Neural crest cell (in vitro differentiated cells): ENCODE measurements at regions not wholly inside any gene's neighbourhood (a gene's known extent, or its start where the extent isn't known, plus 50 kb on each side); places are given as distances from the start of the nearest gene placed in this dataset.

Experiments used
- DNase-seq: peaks from one replicate; pipeline ENCODE4 v3.0.0; 2021; ENCODE audit warnings: low read depth, mixed read lengths, low spot score
- H3K27ac Mint-ChIP-seq: one replicate; pipeline ENCODE4 v1.8.0; 2021; ENCODE audit warnings: mild to moderate bottlenecking, mixed read lengths; ENCODE audit not compliant: unreplicated experiment
- H3K27me3 Mint-ChIP-seq: 2 replicates; pipeline ENCODE4 v1.8.0; 2021; ENCODE audit warnings: low read depth, mild to moderate bottlenecking, mixed read lengths
- H3K36me3 Mint-ChIP-seq: 2 replicates; pipeline ENCODE4 v1.8.0; 2021; ENCODE audit warnings: low read depth, mild to moderate bottlenecking, mixed read lengths
- H3K4me1 Mint-ChIP-seq: 2 replicates; pipeline ENCODE4 v1.8.0; 2021; ENCODE audit warnings: mixed read lengths
- H3K4me3 Mint-ChIP-seq: one replicate; pipeline ENCODE4 v1.8.0; 2021; ENCODE audit warnings: mild to moderate bottlenecking, mixed read lengths
- H3K9me3 Mint-ChIP-seq: 2 replicates; pipeline ENCODE4 v1.8.0; 2021; ENCODE audit warnings: mixed read lengths
- TF ChIP-seq, protein P1 (sequence below): fragments of 200-600 bp; sonication (generic); conservative IDR thresholded peaks from 2 replicates; pipeline ENCODE4 v1.5.0; 2021; ENCODE audit warnings: antibody characterized with exemption, mild to moderate bottlenecking

DNA sequence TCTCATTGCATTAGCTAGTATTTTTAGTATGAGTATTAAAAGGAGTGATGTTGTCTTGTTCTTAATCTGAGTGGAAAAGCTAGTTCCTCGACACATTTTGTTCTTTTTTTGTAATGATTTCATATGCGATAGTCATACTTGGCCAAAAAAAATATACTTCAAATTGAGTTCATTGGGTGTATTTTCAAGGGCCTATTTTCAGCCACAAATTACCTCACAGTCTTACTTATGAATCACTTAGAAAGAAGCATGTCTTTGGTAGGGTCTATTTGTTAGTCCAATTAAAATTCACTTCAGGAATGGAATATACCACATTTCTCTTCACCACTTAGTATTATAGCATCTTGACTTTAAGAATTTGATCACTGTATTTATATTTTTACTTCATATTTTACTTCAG, 337.2 kb downstream of the CDH11 start:
- H3K27ac Mint-ChIP-seq: no peak overlapping the region
- no peak for DNase-seq
- no peaks in the 10 kb centered on the region for H3K9me3 Mint-ChIP-seq
- TF ChIP-seq, protein P1, sequence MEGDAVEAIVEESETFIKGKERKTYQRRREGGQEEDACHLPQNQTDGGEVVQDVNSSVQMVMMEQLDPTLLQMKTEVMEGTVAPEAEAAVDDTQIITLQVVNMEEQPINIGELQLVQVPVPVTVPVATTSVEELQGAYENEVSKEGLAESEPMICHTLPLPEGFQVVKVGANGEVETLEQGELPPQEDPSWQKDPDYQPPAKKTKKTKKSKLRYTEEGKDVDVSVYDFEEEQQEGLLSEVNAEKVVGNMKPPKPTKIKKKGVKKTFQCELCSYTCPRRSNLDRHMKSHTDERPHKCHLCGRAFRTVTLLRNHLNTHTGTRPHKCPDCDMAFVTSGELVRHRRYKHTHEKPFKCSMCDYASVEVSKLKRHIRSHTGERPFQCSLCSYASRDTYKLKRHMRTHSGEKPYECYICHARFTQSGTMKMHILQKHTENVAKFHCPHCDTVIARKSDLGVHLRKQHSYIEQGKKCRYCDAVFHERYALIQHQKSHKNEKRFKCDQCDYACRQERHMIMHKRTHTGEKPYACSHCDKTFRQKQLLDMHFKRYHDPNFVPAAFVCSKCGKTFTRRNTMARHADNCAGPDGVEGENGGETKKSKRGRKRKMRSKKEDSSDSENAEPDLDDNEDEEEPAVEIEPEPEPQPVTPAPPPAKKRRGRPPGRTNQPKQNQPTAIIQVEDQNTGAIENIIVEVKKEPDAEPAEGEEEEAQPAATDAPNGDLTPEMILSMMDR: no peak
- no peak overlapping the region for H3K4me3 Mint-ChIP-seq
- H3K36me3 Mint-ChIP-seq: no peaks in the 10 kb centered on the region
- no peaks in the 10 kb centered on the region for H3K27me3 Mint-ChIP-seq
- no peaks in the 10 kb centered on the region for H3K4me1 Mint-ChIP-seq

DNA sequence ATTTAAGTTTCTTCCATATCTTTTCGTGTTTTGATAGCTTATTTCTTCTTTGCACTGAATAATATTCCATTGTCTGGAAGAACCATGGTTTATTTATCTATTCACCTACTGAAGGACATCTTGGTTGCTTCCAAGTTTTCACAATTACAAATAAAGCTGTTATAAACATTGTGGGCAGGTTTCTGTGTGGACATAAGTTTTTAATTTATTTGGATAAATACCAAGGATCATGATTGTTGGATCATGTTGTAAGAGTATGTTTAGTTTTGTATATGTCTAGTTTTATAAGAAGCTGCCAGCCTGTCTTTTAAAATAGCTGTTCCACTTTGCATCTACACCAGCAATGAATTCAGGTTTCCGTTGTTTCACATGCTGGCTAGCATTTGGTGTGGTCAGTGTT, 339.4 kb downstream of the CDH11 start:
- TF ChIP-seq, protein P1: no peak
- Mint-ChIP-seq H3K4me1 (no peaks in the 10 kb centered on the region), H3K9me3 (no peaks in the 10 kb centered on the region), H3K4me3 (no peak overlapping the region), H3K27me3 (no peaks in the 10 kb centered on the region), H3K36me3 (no peaks in the 10 kb centered on the region), H3K27ac (no peak overlapping the region)
- DNase-seq: no peak

DNA sequence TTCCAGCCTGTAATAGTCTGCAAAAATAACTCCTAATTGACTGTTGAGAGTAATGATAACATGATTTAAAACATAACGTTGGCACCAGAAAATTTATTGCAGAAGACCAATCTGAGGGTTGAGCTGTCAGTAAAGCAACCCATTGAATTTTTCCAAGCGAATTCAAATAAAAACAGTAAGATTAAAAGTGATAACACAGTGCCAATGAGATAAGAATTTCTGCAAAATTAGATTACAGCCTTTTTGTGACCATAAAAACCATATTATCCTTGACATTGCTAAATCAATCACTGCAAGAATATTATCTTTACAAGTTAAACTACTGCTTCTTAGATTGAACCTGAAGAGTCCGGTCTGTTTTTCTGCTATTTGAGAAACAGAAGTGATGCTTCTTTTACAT, 341.4 kb downstream of the CDH11 start:
- Mint-ChIP-seq H3K27ac (no peak overlapping the region), H3K27me3 (no peaks in the 10 kb centered on the region), H3K4me3 (no peak overlapping the region), H3K4me1 (no peaks in the 10 kb centered on the region), H3K9me3 (no peaks in the 10 kb centered on the region), H3K36me3 (no peaks in the 10 kb centered on the region)
- DNase-seq: no peak
- TF ChIP-seq, protein P1: no peak

- H3K27ac Mint-ChIP-seq: no peak overlapping the region
- TF ChIP-seq, protein P1: no peak
- H3K4me3 Mint-ChIP-seq: no peak overlapping the region
- no peaks in the 10 kb centered on the region for H3K27me3 Mint-ChIP-seq
- DNase-seq: no peak
- H3K9me3 Mint-ChIP-seq: no peaks in the 10 kb centered on the region
- H3K4me1 Mint-ChIP-seq: no peaks in the 10 kb centered on the region
- H3K36me3 Mint-ChIP-seq: no peaks in the 10 kb centered on the region
Measured at GRCh38 chr16:64778777-64779176, 343.1 kb downstream of the CDH11 start.

- Mint-ChIP-seq H3K9me3 (no peaks in the 10 kb centered on the region), H3K27ac (no peak overlapping the region), H3K4me1 (no peaks in the 10 kb centered on the region), H3K4me3 (no peak overlapping the region), H3K27me3 (no peaks in the 10 kb centered on the region), H3K36me3 (no peaks in the 10 kb centered on the region)
- TF ChIP-seq, protein P1: no peak
- DNase-seq: no peak
Measured at GRCh38 chr16:64773638-64774037, 348.2 kb downstream of the CDH11 start.

DNA sequence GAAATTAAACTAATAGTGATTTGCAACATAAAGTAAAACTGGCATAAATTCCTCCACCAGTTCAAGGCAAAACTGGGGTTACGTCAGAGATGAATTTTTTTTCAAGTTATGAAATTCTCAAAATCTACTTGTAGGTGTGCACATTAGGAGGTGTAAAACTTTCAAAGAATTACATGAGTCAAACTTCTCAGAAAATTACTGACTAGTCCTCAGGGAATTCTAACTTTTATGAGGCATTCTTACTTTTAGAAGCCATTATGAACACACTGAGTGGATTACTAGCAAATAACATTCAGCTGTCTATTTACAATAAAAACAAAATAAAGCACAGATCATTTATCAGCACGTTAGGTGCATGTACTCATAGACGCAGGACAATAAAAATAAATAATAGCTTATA, 348.7 kb downstream of the CDH11 start:
- Mint-ChIP-seq H3K27me3 (no peaks in the 10 kb centered on the region), H3K4me1 (no peaks in the 10 kb centered on the region), H3K36me3 (no peaks in the 10 kb centered on the region), H3K9me3 (no peaks in the 10 kb centered on the region), H3K27ac (no peak overlapping the region), H3K4me3 (no peak overlapping the region)
- no peak for DNase-seq
- TF ChIP-seq, protein P1: no peak
